ENCODE measurements at regions not wholly inside any gene's neighbourhood (a gene's known extent, or its start where the extent isn't known, plus 50 kb on each side); places are given as distances from the start of the nearest gene placed in this dataset.

GRCh38 chr4:132593717-132594400, 555.2 kb upstream of the PCDH10 start:
- TF ChIP-seq CTCF (IDR thresholded peaks at IDR 0.05) (no peak), POLR2AphosphoS5 (IDR thresholded peaks at IDR 0.05; ENCODE audit: insufficient read depth in 1 of 2, low read depth in 1 of 2) (no peak), POLR2A (IDR thresholded peaks at IDR 0.05) (no peak)
- Histone ChIP-seq H3K27me3 (no peaks in the 10 kb centered on the region), H3K36me3 (no peaks in the 10 kb centered on the region), H3K27ac (no peak overlapping the region), H3K4me3 (no peak overlapping the region), H3K4me1 (no peaks in the 10 kb centered on the region), H3K9me3 (no peaks in the 10 kb centered on the region)
- DNase-seq (ENCODE audit: extremely low spot score in 2 of 2): no peak
- intact Hi-C loops (cut with DNase I): no loop called here

DNA sequence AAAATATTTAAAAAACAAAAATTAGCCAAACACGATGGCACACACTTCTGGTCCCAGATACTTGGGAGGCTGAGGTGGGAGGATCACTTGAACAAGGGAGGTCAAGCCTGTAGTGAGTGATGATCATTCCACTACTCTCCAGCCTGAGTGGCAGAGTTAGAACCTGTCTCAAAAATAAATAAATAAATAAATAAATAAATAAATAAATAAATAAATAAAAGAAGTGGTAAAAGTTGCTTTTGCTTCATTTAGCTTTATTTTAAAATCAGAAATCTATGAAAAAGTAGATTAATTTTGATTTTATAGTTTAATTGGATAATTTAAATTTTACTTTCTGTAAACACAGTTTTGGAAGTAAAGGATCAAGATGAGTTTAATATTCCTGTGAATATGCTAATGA, 552.9 kb upstream of the PCDH10 start:
- no peaks in the 10 kb centered on the region for H3K36me3 ChIP-seq
- no peak overlapping the region for H3K4me3 ChIP-seq
- DNase-seq (ENCODE audit: extremely low spot score in 2 of 2): no peak
- no peaks in the 10 kb centered on the region for H3K27me3 ChIP-seq
- no peak overlapping the region for H3K27ac ChIP-seq
- intact Hi-C loops (cut with DNase I): no loop called here
- no peaks in the 10 kb centered on the region for H3K9me3 ChIP-seq
- no peak for TF ChIP-seq POLR2A (IDR thresholded peaks at IDR 0.05)
- TF ChIP-seq CTCF (IDR thresholded peaks at IDR 0.05): no peak
- H3K4me1 ChIP-seq: no peaks in the 10 kb centered on the region

- no peak overlapping the region for H3K27ac ChIP-seq
- TF ChIP-seq CTCF (IDR thresholded peaks at IDR 0.05): no peak
- TF ChIP-seq POLR2A (IDR thresholded peaks at IDR 0.05): no peak
- TF ChIP-seq POLR2AphosphoS5 (IDR thresholded peaks at IDR 0.05; ENCODE audit: insufficient read depth in 1 of 2, low read depth in 1 of 2): no peak
- no peaks in the 10 kb centered on the region for H3K9me3 ChIP-seq
- no peaks in the 10 kb centered on the region for H3K4me1 ChIP-seq
- intact Hi-C loops (cut with DNase I): no loop called here
- H3K4me3 ChIP-seq: no peak overlapping the region
- DNase-seq (ENCODE audit: extremely low spot score in 2 of 2): no peak
- H3K27me3 ChIP-seq: no peaks in the 10 kb centered on the region
- no peaks in the 10 kb centered on the region for H3K36me3 ChIP-seq
Measured at GRCh38 chr4:132605551-132605950, 543.5 kb upstream of the PCDH10 start.

GRCh38 chr4:132614682-132615081, 534.4 kb upstream of the PCDH10 start:
- TF ChIP-seq POLR2AphosphoS5 (IDR thresholded peaks at IDR 0.05; ENCODE audit: insufficient read depth in 1 of 2, low read depth in 1 of 2): no peak
- TF ChIP-seq CTCF (IDR thresholded peaks at IDR 0.05): no peak
- TF ChIP-seq POLR2A (IDR thresholded peaks at IDR 0.05): no peak
- intact Hi-C loops (cut with DNase I): no loop called here
- no peaks in the 10 kb centered on the region for H3K9me3 ChIP-seq

GRCh38 chr4:132619968-132620367, 529.1 kb upstream of the PCDH10 start:
- Histone ChIP-seq H3K27ac (no peak overlapping the region), H3K9me3 (no peaks in the 10 kb centered on the region), H3K27me3 (no peaks in the 10 kb centered on the region), H3K4me3 (no peak overlapping the region), H3K4me1 (no peaks in the 10 kb centered on the region), H3K36me3 (no peaks in the 10 kb centered on the region)
- intact Hi-C loops (cut with DNase I): no loop called here
- no peak for DNase-seq (ENCODE audit: extremely low spot score in 2 of 2)
- TF ChIP-seq POLR2A (IDR thresholded peaks at IDR 0.05): no peak
- TF ChIP-seq CTCF (IDR thresholded peaks at IDR 0.05): no peak
- no peak for TF ChIP-seq POLR2AphosphoS5 (IDR thresholded peaks at IDR 0.05; ENCODE audit: insufficient read depth in 1 of 2, low read depth in 1 of 2)

More at GRCh38 chr4:132614682-132615081, 534.4 kb upstream of the PCDH10 start:
- H3K27ac ChIP-seq: no peak overlapping the region
- H3K27me3 ChIP-seq: no peaks in the 10 kb centered on the region
- H3K4me3 ChIP-seq: no peak overlapping the region
- DNase-seq (ENCODE audit: extremely low spot score in 2 of 2): no peak
- H3K4me1 ChIP-seq: no peaks in the 10 kb centered on the region
- no peaks in the 10 kb centered on the region for H3K36me3 ChIP-seq
